Spleen (tissue), 7 donors: ENCODE measurements at regions not wholly inside any gene's neighbourhood (a gene's known extent, or its start where the extent isn't known, plus 50 kb on each side); places are given as distances from the start of the nearest gene placed in this dataset.

Experiments
- POLR2A ChIP-seq, 3 donors: fragments of 450-650 bp; IDR thresholded peaks; one replicate each; pipeline ENCODE4 v1.5.1; 2017; ENCODE audit warnings: antibody characterized with exemption in 3 of 3, mild to moderate bottlenecking in 1 of 3
- TF ChIP-seq, protein P1 (sequence below), 11 experiments: fragments of 200-600 bp in 7 of 11; fragments of 450-650 bp in 4 of 11; sonication (generic) in 4 of 11; IDR thresholded peaks in 8 of 11; conservative IDR thresholded peaks in 3 of 11; 1 replicate in 7 of 11; 2 replicates in 4 of 11; pipeline versions ENCODE4 v1.4.0 to v1.8.0; 2016 to 2021; ENCODE audit warnings: antibody characterized with exemption in 11 of 11, inconsistent platforms in 4 of 11, mild to moderate bottlenecking in 1 of 11
- donor health status: DM: no; HTN: no; CAD: no; lungs with moderate emphysema.
- donor health status: DM: no; HTN: no; CAD: no.
- donor health status: DM: no; HTN: no; CAD: no.

GRCh38 chr2:128458505-128458904, 139.8 kb upstream of the HS6ST1 start:
- TF ChIP-seq, protein P1, sequence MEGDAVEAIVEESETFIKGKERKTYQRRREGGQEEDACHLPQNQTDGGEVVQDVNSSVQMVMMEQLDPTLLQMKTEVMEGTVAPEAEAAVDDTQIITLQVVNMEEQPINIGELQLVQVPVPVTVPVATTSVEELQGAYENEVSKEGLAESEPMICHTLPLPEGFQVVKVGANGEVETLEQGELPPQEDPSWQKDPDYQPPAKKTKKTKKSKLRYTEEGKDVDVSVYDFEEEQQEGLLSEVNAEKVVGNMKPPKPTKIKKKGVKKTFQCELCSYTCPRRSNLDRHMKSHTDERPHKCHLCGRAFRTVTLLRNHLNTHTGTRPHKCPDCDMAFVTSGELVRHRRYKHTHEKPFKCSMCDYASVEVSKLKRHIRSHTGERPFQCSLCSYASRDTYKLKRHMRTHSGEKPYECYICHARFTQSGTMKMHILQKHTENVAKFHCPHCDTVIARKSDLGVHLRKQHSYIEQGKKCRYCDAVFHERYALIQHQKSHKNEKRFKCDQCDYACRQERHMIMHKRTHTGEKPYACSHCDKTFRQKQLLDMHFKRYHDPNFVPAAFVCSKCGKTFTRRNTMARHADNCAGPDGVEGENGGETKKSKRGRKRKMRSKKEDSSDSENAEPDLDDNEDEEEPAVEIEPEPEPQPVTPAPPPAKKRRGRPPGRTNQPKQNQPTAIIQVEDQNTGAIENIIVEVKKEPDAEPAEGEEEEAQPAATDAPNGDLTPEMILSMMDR (IDR thresholded peaks at IDR 0.05 in 8 of 11, conservative IDR thresholded peaks at IDR 0.05 in 3 of 11): no peak
- TF ChIP-seq POLR2A (IDR thresholded peaks at IDR 0.05): no peak
